Upper lobe of left lung (tissue), 4 donors: ENCODE measurements at regions not wholly inside any gene's neighbourhood (a gene's known extent, or its start where the extent isn't known, plus 50 kb on each side); places are given as distances from the start of the nearest gene placed in this dataset.

ENCODE experiments used
- EP300 ChIP-seq, 4 donors: sonication (generic); formaldehyde crosslinking; IDR thresholded peaks; one replicate each; pipeline ENCODE4 v1.5.1; 2017; ENCODE audit warnings: antibody characterized with exemption in 4 of 4, control low read depth in 2 of 4
- POLR2A ChIP-seq, 4 donors: fragments of 450-650 bp; IDR thresholded peaks; one replicate each; pipeline ENCODE4 v1.5.1; 2016 to 2017; ENCODE audit warnings: antibody characterized with exemption in 4 of 4, mild to moderate bottlenecking in 2 of 4
- TF ChIP-seq, protein P1 (sequence below), 6 experiments: fragments of 450-650 bp in 4 of 6; fragments of 200-600 bp in 2 of 6; sonication (generic) in 2 of 6; IDR thresholded peaks; one replicate each; pipeline ENCODE4 v1.5.1; 2016 to 2019; ENCODE audit warnings: antibody characterized with exemption in 6 of 6

- TF ChIP-seq EP300 (IDR thresholded peaks at IDR 0.05) (no peak), POLR2A (IDR thresholded peaks at IDR 0.05) (no peak)
- TF ChIP-seq, protein P1, sequence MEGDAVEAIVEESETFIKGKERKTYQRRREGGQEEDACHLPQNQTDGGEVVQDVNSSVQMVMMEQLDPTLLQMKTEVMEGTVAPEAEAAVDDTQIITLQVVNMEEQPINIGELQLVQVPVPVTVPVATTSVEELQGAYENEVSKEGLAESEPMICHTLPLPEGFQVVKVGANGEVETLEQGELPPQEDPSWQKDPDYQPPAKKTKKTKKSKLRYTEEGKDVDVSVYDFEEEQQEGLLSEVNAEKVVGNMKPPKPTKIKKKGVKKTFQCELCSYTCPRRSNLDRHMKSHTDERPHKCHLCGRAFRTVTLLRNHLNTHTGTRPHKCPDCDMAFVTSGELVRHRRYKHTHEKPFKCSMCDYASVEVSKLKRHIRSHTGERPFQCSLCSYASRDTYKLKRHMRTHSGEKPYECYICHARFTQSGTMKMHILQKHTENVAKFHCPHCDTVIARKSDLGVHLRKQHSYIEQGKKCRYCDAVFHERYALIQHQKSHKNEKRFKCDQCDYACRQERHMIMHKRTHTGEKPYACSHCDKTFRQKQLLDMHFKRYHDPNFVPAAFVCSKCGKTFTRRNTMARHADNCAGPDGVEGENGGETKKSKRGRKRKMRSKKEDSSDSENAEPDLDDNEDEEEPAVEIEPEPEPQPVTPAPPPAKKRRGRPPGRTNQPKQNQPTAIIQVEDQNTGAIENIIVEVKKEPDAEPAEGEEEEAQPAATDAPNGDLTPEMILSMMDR (IDR thresholded peaks at IDR 0.05): no peak
These were observed 457.1 kb upstream of the ETAA1 start for GRCh38 chr2:66940080-66940479.
